ENCODE measurements at regions not wholly inside any gene's neighbourhood (a gene's known extent, or its start where the extent isn't known, plus 50 kb on each side); places are given as distances from the start of the nearest gene placed in this dataset.

DNA sequence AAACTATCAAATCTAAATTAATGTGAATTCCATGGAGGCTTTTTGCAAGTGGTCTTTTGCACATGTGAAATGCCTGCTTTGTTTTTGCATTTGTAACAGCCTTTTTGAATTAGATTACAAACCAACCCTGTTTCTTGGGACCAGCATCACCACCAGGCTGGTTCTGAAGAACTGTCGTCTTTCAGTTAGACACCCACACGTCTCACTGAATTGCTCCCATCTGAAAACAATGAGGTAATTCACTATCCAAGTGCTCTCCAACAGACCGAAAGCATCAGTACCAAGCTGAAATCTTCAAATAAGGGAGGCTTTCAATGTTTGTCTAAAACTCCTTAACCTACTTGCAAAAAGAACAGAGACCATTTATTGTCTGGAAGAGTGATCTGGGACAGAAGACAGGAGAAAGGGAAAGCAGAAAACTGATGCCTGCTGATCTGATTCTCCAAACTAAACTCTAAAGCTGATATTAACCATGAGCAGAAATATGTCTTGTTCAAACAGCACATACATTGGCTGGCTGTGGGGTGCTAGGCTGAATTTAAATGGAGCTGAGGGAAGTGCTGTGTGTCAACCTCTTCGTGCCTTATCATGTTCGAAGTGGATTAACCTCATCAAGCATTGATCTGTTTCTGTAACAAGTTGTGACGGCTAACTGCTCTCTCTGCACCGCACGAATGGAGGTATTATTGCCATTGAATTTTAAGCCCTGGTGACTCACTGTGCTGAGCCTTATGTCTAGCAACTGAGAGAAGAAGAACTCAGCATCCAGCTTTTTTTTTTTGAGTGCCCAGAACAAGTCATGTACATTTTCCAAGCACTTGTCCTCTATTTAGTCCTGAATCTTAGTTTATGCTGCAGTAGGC is 213.7 kb upstream of the P2RY1 start:
- TF ChIP-seq CTCF (IDR thresholded peaks at IDR 0.05) (no peak), POLR2A (IDR thresholded peaks at IDR 0.05) (no peak)

Data from testis (tissue), 2 donors.